ENCODE measurements at regions not wholly inside any gene's neighbourhood (a gene's known extent, or its start where the extent isn't known, plus 50 kb on each side); places are given as distances from the start of the nearest gene placed in this dataset.

GRCh38 chr6:62528894-62529526 is 243.0 kb upstream of the KHDRBS2 start:
- no peak for TF ChIP-seq ZNF274 (IDR thresholded peaks at IDR 0.05; ENCODE audit: low read depth, low read length)
- no peak for TF ChIP-seq YY1 (IDR thresholded peaks at IDR 0.05; ENCODE audit: insufficient read depth, insufficient read length)

Measured in NT2/D1 (cell line).